HG03045 (cell line): ENCODE measurements at regions not wholly inside any gene's neighbourhood (a gene's known extent, or its start where the extent isn't known, plus 50 kb on each side); places are given as distances from the start of the nearest gene placed in this dataset.
"Not testable (repeated sequence)": the region's sequence is repeated elsewhere in the genome, so short reads cannot be mapped to it uniquely, and the experiment has no call there.

Source experiments
- ATAC-seq: cut with Tn5 transposase; IDR thresholded peaks from one replicate; pipeline ENCODE4 v1.9.1; 2021; ENCODE audit warnings: mild to moderate bottlenecking, moderate library complexity; ENCODE audit not compliant: unreplicated experiment

DNA sequence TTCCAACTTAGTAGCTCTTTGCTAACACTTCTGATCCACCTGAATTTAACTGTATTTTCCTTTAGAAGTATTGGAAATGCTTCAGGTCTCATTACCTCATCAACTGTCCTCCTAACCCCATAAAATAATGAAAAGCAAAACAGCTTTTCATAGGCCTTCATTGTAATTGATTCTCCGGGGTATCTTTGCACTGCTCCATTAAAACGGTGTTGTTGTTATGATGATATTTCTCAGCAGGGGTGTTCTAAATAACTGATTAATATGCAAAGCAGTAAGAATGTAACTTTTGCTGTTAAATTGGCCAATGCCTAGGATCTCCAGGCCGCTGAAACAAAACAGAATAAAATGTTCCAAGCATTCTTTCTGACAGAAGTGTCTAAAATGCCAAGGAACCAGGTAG is 1983.2 kb downstream of the EFNA5 start:
- ATAC-seq, result no peak

DNA sequence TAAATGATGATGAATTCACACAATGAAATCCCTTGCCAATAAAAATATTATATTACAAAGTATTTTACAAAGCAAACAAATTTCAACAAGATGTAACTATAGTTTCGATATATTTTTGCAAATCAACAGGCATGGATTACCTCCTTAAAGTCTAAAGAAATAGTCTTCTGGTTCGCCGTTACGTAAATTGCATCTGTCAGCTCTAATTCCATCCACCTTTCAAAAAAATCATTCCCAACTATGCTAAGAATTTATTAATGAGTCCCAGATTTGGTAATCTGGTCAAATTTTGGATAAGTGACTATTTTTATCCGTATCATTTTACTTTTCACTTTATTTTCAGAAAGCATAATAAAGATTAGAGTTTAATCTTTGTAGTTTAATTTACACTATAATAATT is 1984.9 kb downstream of the EFNA5 start:
- ATAC-seq, result no peak

DNA sequence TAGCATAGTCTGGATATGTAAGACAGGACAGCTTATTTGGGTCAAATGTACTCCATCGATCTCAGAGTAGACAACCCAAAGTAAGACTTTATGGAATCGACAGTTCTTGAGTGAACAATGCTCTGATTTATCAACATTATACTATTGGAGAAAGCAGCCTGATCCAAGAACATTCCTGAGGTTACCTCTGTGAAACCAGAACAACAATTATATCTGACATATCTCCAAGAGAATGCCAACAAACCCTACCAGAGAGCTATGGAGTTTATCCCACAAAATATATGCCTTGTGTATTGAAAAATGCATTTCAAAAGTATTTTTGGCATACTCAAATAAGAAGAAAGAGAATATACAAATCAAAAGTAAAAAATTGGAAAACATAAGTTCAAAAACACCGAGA is 1985.9 kb downstream of the EFNA5 start:
- no peak for ATAC-seq

DNA sequence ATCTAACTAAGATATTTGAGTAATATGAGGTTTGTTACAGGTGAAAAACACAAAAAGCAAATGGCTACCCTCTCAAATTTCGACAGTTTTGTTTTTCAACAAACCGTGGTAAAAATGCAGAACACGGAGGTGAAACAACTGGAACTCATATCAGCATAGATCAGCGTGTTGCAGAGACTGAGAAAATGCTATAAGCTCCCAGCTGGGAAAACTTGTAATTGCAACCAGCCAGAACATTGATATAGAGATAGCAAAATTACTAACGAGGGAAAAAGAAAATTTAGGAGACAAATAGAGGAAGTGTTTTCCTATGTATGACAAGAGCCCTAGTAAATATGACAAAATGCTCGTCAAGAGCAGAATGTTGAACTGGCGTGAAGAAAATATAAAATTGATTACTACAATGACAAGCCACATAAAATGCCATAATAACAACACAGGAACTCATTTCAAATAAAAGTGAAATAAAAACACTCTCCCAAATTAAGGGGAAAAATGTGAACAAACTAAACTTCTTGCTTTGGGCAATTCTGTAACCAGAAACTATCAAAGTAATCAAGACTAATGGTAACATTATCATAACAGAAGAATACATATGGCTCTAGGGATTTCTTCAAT is 1989.8 kb downstream of the EFNA5 start:
- ATAC-seq, result no peak

DNA sequence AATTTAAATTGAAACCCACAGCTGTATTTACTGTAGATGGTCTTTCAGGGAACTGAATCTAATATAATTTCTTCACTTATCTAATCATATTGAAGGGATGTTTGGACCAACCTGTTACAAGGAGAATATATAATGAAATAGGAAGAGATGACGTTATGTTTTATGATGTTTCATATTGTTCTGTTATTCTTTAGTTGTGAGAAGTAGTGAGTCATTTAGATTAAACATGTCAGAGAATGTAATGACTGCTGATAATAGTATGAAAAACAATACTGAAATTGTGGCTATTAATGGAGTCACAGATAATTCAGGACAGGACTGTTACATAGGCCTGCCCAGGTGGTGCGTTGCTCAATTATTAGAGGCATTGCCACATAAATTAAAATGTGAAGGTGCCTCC is 1993.4 kb downstream of the EFNA5 start:
- no peak for ATAC-seq

DNA sequence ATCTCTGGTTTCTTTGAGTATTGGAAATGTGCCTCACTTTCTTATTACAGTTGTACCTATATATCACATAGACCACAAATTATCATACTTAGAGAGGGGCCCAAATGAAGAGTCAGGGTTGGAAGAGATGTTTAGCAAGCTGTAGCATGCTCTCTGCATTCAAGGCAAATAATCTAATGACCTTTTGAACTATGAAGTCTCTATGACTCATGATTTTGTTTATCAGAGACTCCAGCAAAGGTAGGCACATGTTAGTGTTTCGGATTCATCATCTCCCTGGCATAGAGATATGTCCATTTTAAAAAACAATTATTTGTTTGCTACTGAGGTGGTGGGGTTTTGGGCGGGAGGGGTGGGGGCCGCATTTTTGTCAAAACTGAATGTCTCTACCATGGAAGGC is 2000.1 kb downstream of the EFNA5 start:
- no peak for ATAC-seq

DNA sequence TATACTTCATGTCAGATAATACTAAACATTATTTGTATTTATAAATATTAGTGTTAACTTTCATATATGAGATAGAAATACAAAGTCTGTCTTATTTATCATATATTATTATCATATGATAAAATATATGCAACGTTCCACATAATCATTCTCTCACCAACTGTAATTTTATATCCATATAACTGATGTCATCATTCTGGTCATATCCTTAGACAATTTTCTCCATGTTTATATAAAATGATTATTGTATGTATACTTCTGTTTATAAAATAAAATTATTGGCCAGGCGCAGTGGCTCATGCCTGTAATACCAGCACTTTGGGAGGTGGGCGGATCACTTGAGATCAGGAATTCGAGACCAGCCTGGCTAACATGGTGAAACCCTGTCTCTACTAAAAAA is 2007.1 kb downstream of the EFNA5 start:
- ATAC-seq, result no peak

DNA sequence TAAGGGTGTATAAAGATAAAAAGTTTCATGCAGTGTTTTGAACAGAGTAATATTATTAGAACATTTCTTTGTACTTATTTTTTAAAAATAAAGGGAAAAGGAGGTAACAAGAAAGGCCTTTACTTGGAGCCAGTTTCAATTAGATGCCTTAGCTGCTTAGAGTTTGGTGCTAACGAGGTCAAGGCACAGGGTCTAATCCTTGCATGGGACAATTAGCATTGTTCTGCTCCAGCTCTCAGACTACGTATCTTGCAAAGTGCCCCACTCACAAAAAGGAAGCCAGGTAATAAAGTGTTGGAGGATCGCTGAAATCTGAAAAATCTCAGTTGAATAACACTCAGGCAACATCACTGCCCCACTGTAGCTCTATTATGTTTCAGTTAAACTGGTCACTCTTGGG is 2011.3 kb downstream of the EFNA5 start:
- no peak for ATAC-seq

DNA sequence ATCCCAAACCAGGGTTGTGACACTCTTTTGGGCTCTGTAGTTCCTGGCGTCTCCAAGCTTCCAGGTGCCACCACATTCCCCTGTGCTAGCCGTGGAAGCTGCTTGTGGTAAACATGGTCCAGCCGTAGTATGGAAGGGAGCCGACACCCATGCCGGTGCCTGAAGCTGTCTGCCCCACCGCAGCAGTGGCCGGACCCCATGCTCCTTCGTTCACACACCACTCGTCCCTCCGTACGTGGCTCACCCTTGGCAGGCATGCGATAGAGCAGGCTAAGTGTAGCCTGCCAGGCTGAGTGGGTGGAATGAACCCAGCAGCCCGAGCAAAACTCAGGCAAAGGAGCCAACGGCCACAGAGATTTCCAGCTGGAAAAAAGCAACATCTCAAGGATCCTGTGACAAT is 2030.4 kb downstream of the EFNA5 start:
- ATAC-seq, result no peak

DNA sequence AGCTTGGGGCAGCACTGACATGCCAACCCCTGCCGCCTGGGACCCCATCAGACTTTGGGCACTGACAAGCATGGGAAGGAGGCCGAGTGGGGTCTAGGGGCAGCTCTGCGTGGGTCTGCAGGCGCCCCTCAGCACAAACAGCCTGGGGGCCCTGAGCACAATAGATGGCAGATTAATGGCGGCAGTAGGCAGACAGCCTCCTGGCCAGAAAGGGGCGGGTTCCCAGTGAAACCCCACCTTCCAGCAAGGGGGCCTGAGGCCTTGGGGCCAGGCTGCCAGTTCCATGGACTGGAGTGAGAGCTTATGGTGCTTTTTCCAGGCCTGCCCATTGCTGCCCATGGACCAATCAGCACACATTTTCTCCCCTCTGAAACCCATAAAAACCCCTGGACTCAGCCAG is 2031.2 kb downstream of the EFNA5 start:
- no peak for ATAC-seq

DNA sequence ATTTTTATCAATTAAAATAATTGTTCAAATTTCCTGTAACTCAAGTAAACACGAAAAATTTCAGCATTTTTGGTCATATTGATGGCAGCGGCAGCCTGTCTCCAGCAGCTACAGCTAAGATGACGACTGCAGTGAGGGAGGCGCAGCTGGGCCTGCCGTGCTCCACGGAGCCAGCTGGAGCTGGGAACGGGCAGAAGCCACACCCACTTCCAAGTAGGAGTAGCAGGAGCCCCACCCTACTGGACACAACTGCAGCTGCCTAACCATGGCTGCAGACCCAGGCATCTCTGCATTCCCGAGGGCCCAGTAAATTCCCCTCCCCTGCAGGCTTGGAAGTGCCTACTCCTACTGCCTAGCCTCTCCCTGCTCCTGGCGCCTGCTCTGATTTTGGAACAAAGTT is 2031.7 kb downstream of the EFNA5 start:
- ATAC-seq, result no peak

DNA sequence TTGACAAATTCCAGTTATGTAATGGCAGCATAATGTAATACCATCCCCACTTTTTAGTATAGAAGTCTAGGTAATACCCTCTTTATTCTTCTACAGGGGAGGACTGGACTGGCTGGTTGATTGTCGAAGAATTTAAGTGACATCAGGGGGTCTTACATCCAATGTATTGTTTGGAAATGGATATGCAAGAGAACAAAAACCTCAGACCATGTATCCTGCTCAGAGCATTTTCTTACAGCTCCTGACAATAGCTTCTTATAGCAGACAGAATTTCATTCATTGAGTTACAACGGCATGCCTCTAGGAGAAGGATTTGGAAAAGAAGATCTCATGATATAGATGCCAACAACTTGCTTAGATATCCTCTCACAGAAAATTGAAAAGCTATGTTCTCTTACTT is 2032.3 kb downstream of the EFNA5 start:
- no peak for ATAC-seq

DNA sequence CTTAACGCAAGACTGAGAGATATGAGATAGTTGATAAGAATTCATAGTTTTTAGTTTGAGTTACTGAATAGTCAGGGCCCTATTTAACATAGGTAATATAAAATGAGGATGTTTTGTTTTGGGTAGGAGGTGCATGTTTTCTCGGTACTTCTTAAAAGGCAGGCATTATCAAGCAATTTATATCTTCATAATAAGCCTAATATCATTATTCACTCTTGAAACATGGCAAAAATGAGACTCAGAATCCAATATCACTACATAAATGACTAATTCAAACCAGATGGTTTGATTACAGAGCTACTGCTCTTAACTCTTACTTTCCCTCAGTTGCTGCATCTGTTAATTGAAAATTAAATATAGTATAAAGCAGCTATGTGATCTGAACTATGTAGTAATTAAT is 2038.7 kb downstream of the EFNA5 start:
- no peak for ATAC-seq

DNA sequence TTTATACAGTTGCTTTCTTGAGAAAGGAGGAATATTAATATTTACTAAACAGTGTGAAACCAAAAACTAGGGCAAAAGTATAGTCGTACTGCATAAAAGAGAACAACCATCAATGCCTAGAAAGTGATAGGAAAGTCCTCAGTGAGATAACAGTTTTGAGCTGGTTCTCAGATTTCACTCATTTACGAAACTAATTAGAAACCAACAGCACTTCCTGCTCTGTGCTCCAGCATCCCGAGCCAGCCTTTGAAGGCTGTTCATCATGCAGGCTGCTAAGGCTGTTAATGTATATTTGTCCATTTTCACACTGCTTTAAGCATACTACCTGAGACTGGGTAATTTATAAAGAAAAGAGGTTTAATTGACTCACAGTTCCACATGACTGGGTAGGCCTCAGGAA is 2039.9 kb downstream of the EFNA5 start:
- ATAC-seq, result no peak

DNA sequence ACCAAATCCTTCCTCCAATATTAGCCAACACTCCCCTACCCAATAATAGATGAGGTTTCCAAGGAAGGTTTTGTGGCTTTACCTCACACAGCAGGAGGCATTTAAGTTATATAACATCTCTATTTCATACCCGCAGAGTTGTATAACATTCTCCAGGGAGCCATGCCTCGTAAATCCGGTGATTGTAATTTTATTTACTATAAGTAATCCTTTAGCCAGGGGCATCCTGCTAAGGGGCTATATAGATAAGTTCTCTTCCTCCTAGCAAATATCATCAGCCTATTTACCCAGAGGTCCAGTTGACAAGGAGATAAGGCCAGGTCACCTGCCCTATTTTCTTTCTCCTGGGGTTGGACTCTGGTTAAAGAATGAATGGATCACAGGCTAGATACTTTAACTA is 2051.0 kb downstream of the EFNA5 start:
- no peak for ATAC-seq

DNA sequence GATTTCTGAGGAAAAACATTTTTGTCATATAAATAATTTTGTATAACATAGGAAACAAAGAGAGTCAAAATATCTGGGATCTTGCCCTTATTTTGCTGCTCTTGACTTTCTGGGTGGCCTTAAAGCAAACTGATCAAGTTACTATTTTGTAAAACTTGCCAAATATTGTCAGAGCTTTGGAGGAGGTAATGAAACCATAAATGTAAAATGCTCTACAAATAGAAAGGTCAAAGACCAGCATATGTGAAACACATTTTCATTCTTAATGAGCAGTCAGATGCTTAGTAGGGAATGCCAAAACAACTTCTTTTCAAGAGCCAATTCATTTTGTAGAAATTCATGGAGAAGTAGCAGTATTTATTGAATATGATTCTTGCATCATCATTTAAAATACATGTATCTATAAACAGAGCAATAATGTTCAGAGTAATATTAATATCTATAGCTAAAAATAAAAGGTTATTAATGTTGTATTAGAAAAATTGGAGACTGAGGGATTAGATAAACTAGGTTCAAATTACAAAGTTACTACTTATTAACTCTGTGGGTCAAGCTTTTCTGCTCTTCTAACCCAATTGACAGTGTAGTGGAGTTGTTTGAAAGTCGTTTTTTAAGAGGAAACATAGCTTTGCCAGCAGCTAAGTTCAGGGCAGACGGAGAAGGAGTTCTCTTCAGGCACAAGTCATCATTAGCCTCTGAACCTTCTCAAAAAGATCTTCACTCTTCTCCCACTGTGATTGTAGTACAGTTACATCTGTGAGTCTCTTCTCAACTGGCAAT is 2053.1 kb downstream of the EFNA5 start:
- ATAC-seq, result no peak

DNA sequence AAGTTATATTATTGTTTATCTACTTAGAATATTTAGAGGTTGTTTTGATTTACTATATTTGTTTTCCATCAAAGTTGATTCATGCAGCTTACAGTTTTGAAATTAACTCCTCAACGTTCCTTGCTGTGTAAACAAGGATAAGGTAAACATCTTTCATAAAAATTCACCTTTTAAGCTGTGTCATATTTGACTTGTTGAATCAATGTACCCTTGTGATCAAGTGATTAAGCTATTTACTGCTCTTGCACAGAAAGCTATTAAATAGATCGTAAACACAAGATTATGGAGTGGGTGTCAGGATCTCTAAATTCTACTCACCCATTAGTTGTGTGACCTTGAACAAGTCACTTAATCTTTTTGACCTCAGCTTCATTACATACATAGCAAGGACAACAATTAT is 2054.0 kb upstream of the NUDT12 start:
- no peak for ATAC-seq

DNA sequence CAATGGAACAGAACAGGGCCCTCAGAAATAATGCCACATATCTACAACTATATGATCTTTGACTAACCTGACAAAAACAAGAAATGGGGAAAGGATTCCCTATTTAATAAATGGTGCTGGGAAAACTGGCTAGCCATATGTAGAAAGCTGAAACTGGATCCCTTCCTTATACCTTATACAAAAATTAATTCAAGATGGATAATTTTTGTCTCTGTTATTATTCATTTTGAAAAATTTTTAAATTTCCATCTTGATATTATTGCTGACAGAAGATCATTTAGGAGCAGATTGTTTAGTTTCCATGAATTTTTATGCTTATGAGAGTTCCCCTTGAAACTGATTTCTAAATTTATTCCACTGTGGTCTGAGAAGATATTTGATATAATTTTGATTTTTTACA is 2039.8 kb upstream of the NUDT12 start:
- not testable (repeated sequence) for ATAC-seq

DNA sequence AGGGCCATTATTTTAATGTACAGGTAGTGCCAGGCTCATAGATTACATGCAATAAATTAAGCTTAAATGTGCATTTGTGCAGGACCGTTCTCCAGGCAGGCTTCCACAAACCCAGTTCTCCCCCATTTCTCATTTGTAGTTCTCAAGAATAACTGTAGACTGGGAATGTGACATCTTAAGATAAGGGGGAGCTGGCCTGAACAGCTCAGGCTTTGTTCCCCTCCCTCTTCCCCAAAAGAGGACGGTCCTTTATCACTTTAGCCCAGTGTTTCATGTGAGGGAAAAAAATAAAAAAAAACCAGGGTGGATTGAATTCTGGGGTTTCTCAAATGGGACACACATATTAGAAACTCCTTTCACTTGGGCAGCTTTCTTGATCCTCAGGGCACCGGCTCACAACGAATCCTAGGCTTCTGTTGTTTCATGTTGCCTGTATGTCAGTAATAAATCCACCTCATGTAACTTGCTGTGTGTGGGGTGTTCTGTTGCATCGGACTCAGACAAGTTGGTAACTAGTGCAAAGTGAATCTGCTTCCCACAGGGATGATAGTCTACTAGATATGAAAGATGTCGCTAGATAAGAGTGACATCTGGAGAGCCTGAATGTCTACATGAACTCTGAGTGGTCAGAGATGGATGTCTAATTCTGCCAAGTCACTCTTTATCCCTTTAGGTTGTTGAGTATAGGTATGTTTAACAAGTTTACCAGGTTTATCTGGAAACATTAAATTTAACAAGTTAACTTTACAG is 2030.6 kb upstream of the NUDT12 start:
- ATAC-seq, result no peak

DNA sequence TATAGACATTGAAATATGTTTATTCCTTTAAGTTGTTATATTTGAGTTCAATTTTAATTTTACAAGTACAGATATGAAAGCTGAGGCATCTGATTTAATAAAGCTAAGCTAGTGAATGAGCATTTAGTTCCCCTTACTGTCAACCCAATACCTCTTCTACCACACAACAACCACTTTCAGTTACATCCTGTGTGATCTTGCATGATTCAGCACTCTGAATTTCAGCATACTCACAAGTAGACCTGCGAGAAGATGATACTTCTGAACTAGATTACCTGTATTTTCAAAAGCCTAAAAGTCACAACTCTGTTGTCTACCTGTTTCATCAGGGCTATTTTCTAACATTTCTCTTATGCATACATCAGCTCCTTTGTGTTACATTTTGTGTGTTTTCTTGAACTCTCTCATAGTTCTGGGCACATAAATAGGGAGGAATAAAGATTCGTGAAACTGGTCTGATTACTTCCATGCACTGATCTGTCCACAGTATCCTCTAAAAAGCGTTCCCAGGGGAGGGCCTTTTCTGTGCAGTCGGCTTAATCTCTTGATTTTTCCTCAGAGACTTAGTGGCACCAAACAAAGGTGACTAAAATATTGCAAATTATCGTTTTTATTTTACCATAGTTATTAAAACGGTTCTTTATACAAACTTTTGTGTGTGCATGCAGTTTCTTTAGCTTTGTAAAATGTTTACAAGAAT is 2025.5 kb upstream of the NUDT12 start:
- no peak for ATAC-seq

DNA sequence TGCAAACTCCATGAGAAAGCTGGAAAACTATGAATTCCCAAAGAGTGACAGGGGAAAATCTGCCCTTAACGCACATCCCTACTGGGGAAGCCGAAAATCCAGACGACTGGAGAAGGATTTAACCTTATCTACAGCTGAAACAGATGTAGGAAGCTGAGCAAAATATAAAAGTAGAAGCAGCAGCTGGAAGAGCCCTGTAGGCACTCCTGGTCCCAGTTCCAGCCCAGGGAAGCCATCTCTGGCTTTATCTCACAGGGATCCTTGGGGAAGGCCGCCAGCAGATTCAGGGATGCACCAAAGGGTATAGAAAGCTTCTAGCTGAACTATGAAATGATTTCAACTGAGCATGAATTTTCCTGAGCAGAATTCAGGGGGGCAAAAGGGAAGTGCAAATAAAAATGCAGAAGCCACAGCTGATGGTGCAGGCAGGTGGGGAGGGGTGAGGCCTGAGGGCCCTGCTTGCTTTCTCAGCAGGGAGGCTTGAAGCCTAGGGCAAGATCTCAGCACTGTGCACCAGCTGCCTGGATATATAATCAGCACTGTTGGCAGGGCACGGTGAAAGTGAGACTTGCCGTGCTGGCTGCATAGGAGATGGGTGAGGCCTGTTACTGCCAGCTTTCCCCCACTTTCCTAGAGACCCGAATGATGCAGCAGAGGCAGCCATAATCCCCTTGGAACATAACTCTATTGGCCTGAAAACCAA is 2019.5 kb upstream of the NUDT12 start:
- ATAC-seq, result no peak
